ENCODE measurements at regions not wholly inside any gene's neighbourhood (a gene's known extent, or its start where the extent isn't known, plus 50 kb on each side); places are given as distances from the start of the nearest gene placed in this dataset.

- no peak for DNase-seq
Observed at GRCh38 chr13:106836186-106836802, 268.4 kb upstream of the ARGLU1 start.

- no peak for DNase-seq
Observed at GRCh38 chr13:106835477-106835876, 267.5 kb upstream of the ARGLU1 start.

GRCh38 chr13:106821979-106822378 is 254.0 kb upstream of the ARGLU1 start:
- no peak for DNase-seq

GRCh38 chr13:106819413-106820180 is 251.7 kb upstream of the ARGLU1 start:
- no peak for DNase-seq

GRCh38 chr13:106818971-106819370 is 251.0 kb upstream of the ARGLU1 start:
- DNase-seq = no peak

GRCh38 chr13:106815545-106815944 is 247.6 kb upstream of the ARGLU1 start:
- DNase-seq = no peak

GRCh38 chr13:106814463-106814862 is 246.5 kb upstream of the ARGLU1 start:
- no peak for DNase-seq

GRCh38 chr13:106810069-106810468 is 242.1 kb upstream of the ARGLU1 start:
- no peak for DNase-seq

- DNase-seq = no peak
Observed at GRCh38 chr13:106804991-106805390, 237.1 kb upstream of the ARGLU1 start.

GRCh38 chr13:106802917-106803316 is 235.0 kb upstream of the ARGLU1 start:
- DNase-seq = no peak

GRCh38 chr13:106799781-106800335 is 231.9 kb upstream of the ARGLU1 start:
- no peak for DNase-seq

- DNase-seq = no peak
Observed at GRCh38 chr13:106797081-106797640, 229.2 kb upstream of the ARGLU1 start.

- DNase-seq = no peak
Observed at GRCh38 chr13:106796280-106797047, 228.5 kb upstream of the ARGLU1 start.

- DNase-seq = no peak
Observed at GRCh38 chr13:106795847-106796246, 227.9 kb upstream of the ARGLU1 start.

- no peak for DNase-seq
Observed at GRCh38 chr13:106794117-106794516, 226.2 kb upstream of the ARGLU1 start.

GRCh38 chr13:106789911-106790310 is 222.0 kb upstream of the ARGLU1 start:
- no peak for DNase-seq

- DNase-seq = no peak
Observed at GRCh38 chr13:106786006-106786563, 218.1 kb upstream of the ARGLU1 start.

GRCh38 chr13:106774621-106775020 is 206.7 kb upstream of the ARGLU1 start:
- DNase-seq = no peak

GRCh38 chr13:106772006-106772601 is 204.2 kb upstream of the ARGLU1 start:
- DNase-seq = no peak

- no peak for DNase-seq
Observed at GRCh38 chr13:106768991-106769390, 201.1 kb upstream of the ARGLU1 start.

- no peak for DNase-seq
Observed at GRCh38 chr13:106762708-106763107, 194.8 kb upstream of the ARGLU1 start.
